GM12891 (cell line): ENCODE measurements at regions not wholly inside any gene's neighbourhood (a gene's known extent, or its start where the extent isn't known, plus 50 kb on each side); places are given as distances from the start of the nearest gene placed in this dataset.

Experiments
- DNase-seq: peaks from one replicate; pipeline ENCODE4 v3.0.0; 2011; ENCODE audit warnings: low spot score; ENCODE audit not compliant: insufficient read length
- FAIRE-seq: peaks from 2 replicates; lab custom pipeline; 2011; peaks lifted over from hg19 to GRCh38; lab: Jason Lieb, UNC
- PAX5 ChIP-seq: IDR thresholded peaks from 2 replicates; pipeline ENCODE4 v1.6.1; 2011; ENCODE audit warnings: low read length, moderate library complexity, mild to moderate bottlenecking; ENCODE audit not compliant: insufficient read depth, severe bottlenecking
- POLR2A ChIP-seq: IDR thresholded peaks from 2 replicates; pipeline ENCODE4 v1.6.1; 2011; ENCODE audit warnings: low read depth, low read length, control low read depth
- POLR2AphosphoS5 ChIP-seq: IDR thresholded peaks from 2 replicates; pipeline ENCODE4 v1.6.1; 2011; ENCODE audit warnings: low read depth, low read length, control low read depth
- POU2F2 ChIP-seq: IDR thresholded peaks from 2 replicates; pipeline ENCODE4 v1.6.1; 2011; ENCODE audit warnings: low read depth, mild to moderate bottlenecking, control low read depth, low read length, moderate library complexity
- SPI1 ChIP-seq: IDR thresholded peaks from 2 replicates; pipeline ENCODE4 v1.6.1; 2011; ENCODE audit warnings: low read depth, low read length, control low read depth
- TAF1 ChIP-seq: IDR thresholded peaks from 2 replicates; pipeline ENCODE4 v1.6.1; 2011; ENCODE audit warnings: low read depth, low read length, control low read depth

- no peak for TF ChIP-seq TAF1
- no peak for TF ChIP-seq POLR2AphosphoS5
- no peak for TF ChIP-seq POLR2A
- no peak for FAIRE-seq
- DNase-seq, result no peak
Measured at GRCh38 chr18:65477455-65477854, 273.4 kb upstream of the CDH7 start.

- TF ChIP-seq POU2F2 (no peak), POLR2AphosphoS5 (no peak), SPI1 (no peak), POLR2A (no peak), PAX5 (no peak), TAF1 (no peak)
- FAIRE-seq (no peak), DNase-seq (no peak)
Measured at GRCh38 chr18:65468881-65469280, 281.9 kb upstream of the CDH7 start.

GRCh38 chr18:65464361-65464760 is 286.5 kb upstream of the CDH7 start:
- FAIRE-seq, result no peak
- TF ChIP-seq POLR2AphosphoS5 (no peak), POU2F2 (no peak), PAX5 (no peak), POLR2A (no peak), SPI1 (no peak), TAF1 (no peak)
- DNase-seq, result no peak

- TF ChIP-seq TAF1 (no peak), POLR2AphosphoS5 (no peak), PAX5 (no peak), POU2F2 (no peak), POLR2A (no peak), SPI1 (no peak)
- DNase-seq, result no peak
- FAIRE-seq, result no peak
Measured at GRCh38 chr18:65459741-65460140, 291.1 kb upstream of the CDH7 start.

- TF ChIP-seq SPI1 (no peak), TAF1 (no peak), POLR2AphosphoS5 (no peak), POLR2A (no peak), PAX5 (no peak), POU2F2 (no peak)
- FAIRE-seq, result no peak
- no peak for DNase-seq
Measured at GRCh38 chr18:65458871-65459270, 291.9 kb upstream of the CDH7 start.

GRCh38 chr18:65439188-65439587 is 311.6 kb upstream of the CDH7 start:
- FAIRE-seq (no peak), DNase-seq (no peak)
- TF ChIP-seq POLR2AphosphoS5 (no peak), PAX5 (no peak), TAF1 (no peak), SPI1 (no peak), POU2F2 (no peak), POLR2A (no peak)

- FAIRE-seq (no peak), DNase-seq (no peak)
- TF ChIP-seq POU2F2 (no peak), PAX5 (no peak), TAF1 (no peak), POLR2A (no peak), SPI1 (no peak), POLR2AphosphoS5 (no peak)
Measured at GRCh38 chr18:65436430-65436829, 314.4 kb upstream of the CDH7 start.

GRCh38 chr18:65435534-65435933 is 315.3 kb upstream of the CDH7 start:
- FAIRE-seq (no peak), DNase-seq (no peak)
- TF ChIP-seq PAX5 (no peak), POLR2AphosphoS5 (no peak), POLR2A (no peak), TAF1 (no peak), POU2F2 (no peak), SPI1 (no peak)

GRCh38 chr18:65429601-65430000 is 321.2 kb upstream of the CDH7 start:
- no peak for TF ChIP-seq POLR2AphosphoS5
- TF ChIP-seq POLR2A, result no peak
- TF ChIP-seq POU2F2, result no peak
- no peak for TF ChIP-seq TAF1
- no peak for TF ChIP-seq PAX5
- no peak for TF ChIP-seq SPI1
- FAIRE-seq (no peak), DNase-seq (no peak)

- FAIRE-seq (no peak), DNase-seq (no peak)
- TF ChIP-seq PAX5, result no peak
- no peak for TF ChIP-seq SPI1
- TF ChIP-seq POLR2A, result no peak
- no peak for TF ChIP-seq POU2F2
- no peak for TF ChIP-seq POLR2AphosphoS5
- TF ChIP-seq TAF1, result no peak
Measured at GRCh38 chr18:65425366-65425765, 325.4 kb upstream of the CDH7 start.
